OCI-LY3 (cell line): ENCODE measurements at regions not wholly inside any gene's neighbourhood (a gene's known extent, or its start where the extent isn't known, plus 50 kb on each side); places are given as distances from the start of the nearest gene placed in this dataset.
"Not testable (repeated sequence)": the region's sequence is repeated elsewhere in the genome, so short reads cannot be mapped to it uniquely, and the experiment has no call there.

ENCODE experiments used
- H2AFZ ChIP-seq: fragments of 200-600, 300-600 bp; shearing (Covaris generic); 2 replicates; pipeline ENCODE4 v1.6.0; 2014; ENCODE audit warnings: antibody characterized with exemption, low read depth, low read length
- H3K27ac ChIP-seq: fragments of 200-600, 300-600 bp; sonication (generic); 2 replicates; pipeline ENCODE4 v1.5.1; 2014; ENCODE audit warnings: mild to moderate bottlenecking, low read length, moderate library complexity, mixed read lengths
- H3K27me3 ChIP-seq: fragments of 200-600, 300-600 bp; sonication (generic); 2 replicates; pipeline ENCODE4 v1.6.1; 2014; ENCODE audit warnings: low read depth, low read length, mixed read lengths
- H3K36me3 ChIP-seq: fragments of 200-600, 300-600 bp; sonication (generic); replicated peaks from 2 replicates; pipeline ENCODE3; 2014; ENCODE audit warnings: low read depth, low read length, mixed read lengths
- H3K4me1 ChIP-seq: fragments of 300-600, 200-600 bp; sonication (generic); 2 replicates; pipeline ENCODE4 v1.6.1; 2014; ENCODE audit warnings: low read length, mixed read lengths
- H3K4me2 ChIP-seq: fragments of 200-600, 300-600 bp; sonication (generic); 2 replicates; pipeline ENCODE4 v1.6.1; 2014; ENCODE audit warnings: low read length, mixed read lengths
- H3K4me3 ChIP-seq: fragments of 300-600, 200-600 bp; sonication (generic); 2 replicates; pipeline ENCODE4 v1.5.1; 2014; ENCODE audit warnings: antibody characterized with exemption, mild to moderate bottlenecking, low read length, moderate library complexity
- H3K79me2 ChIP-seq: fragments of 300-600, 200-600 bp; shearing (Covaris generic); 2 replicates; pipeline ENCODE4 v1.6.1; 2014; ENCODE audit warnings: mild to moderate bottlenecking, low read length, mixed read lengths
- H3K9ac ChIP-seq: fragments of 300-600, 200-600 bp; shearing (Covaris generic); 2 replicates; pipeline ENCODE4 v1.6.0; 2014; ENCODE audit warnings: mild to moderate bottlenecking, low read length, moderate library complexity
- H3K9me3 ChIP-seq: fragments of 200-600, 300-600 bp; shearing (Covaris generic); 2 replicates; pipeline ENCODE4 v1.6.1; 2014; ENCODE audit warnings: low read length, mixed read lengths; ENCODE audit not compliant: insufficient read depth
- H4K20me1 ChIP-seq: fragments of 200-600, 300-600 bp; sonication (generic); 2 replicates; pipeline ENCODE4 v1.6.1; 2016; ENCODE audit warnings: low read length, mixed read lengths; ENCODE audit not compliant: insufficient read depth
- EZH2phosphoT487 ChIP-seq: fragments of 200-600 bp; shearing (Covaris generic); IDR thresholded peaks from 2 replicates; pipeline ENCODE4 v1.6.1; 2018; ENCODE audit warnings: antibody characterized with exemption, mixed run types, low read depth
- TF ChIP-seq, protein P1 (sequence below): fragments of 200-600, 300-600 bp; sonication (generic); IDR thresholded peaks from 2 replicates; pipeline ENCODE4 v1.5.1; 2014; ENCODE audit warnings: antibody characterized with exemption, low read length, low read depth

GRCh38 chr11:103610435-103610834 lies 426.0 kb upstream of the DDI1 start:
- H3K9me3 ChIP-seq, result no peaks in the 10 kb centered on the region
- H3K27ac ChIP-seq, result no peak overlapping the region
- TF ChIP-seq EZH2phosphoT487, result no peak
- TF ChIP-seq, protein P1, sequence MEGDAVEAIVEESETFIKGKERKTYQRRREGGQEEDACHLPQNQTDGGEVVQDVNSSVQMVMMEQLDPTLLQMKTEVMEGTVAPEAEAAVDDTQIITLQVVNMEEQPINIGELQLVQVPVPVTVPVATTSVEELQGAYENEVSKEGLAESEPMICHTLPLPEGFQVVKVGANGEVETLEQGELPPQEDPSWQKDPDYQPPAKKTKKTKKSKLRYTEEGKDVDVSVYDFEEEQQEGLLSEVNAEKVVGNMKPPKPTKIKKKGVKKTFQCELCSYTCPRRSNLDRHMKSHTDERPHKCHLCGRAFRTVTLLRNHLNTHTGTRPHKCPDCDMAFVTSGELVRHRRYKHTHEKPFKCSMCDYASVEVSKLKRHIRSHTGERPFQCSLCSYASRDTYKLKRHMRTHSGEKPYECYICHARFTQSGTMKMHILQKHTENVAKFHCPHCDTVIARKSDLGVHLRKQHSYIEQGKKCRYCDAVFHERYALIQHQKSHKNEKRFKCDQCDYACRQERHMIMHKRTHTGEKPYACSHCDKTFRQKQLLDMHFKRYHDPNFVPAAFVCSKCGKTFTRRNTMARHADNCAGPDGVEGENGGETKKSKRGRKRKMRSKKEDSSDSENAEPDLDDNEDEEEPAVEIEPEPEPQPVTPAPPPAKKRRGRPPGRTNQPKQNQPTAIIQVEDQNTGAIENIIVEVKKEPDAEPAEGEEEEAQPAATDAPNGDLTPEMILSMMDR, result no peak
- H3K4me2 ChIP-seq, result no peak overlapping the region
- H3K27me3 ChIP-seq, result no peaks in the 10 kb centered on the region
- no peaks in the 10 kb centered on the region for H3K36me3 ChIP-seq
- no peak overlapping the region for H3K4me3 ChIP-seq
- no peak overlapping the region for H2AFZ ChIP-seq
- no peaks in the 10 kb centered on the region for H4K20me1 ChIP-seq
- no peaks in the 10 kb centered on the region for H3K4me1 ChIP-seq
- H3K79me2 ChIP-seq, result no peaks in the 10 kb centered on the region
- no peak overlapping the region for H3K9ac ChIP-seq

DNA sequence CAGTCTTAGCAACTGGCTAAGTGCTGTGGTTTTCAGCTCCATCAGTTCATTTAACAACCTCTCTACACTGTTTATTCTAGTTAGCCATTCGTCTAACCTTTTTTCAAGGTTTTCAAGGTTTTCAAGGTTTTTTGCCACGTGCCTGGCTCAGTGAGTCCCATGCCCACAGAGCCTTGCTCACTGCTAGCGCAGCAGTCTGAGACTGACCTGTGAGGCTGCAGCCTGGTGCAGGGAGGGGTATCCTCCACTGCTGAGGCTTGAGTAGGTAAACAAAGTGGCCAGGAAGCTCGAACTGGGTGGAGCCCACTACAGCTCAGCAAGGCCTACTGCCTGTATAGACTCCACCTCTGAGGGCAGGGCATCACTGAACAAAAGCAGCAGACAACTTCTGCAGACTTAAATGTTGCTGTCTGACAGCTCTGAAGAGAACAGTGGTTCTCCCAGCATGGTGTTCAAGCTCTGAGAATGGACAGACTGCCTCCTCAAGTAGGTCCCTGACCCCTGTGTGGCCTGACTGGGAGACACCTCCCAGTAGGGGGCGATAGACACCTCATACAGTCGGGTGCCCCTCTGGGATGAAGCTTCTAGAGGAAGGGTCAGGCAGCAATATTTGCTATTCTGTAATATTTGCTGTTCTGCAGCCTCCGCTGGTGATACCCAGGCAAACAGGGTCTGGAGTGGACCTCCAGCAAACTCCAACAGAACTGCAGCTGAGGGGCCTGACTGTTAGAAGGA lies 424.7 kb upstream of the DDI1 start:
- H3K27ac ChIP-seq, H2AFZ ChIP-seq, H3K4me1 ChIP-seq, H4K20me1 ChIP-seq, H3K79me2 ChIP-seq, H3K9ac ChIP-seq, H3K4me2 ChIP-seq, H3K9me3 ChIP-seq, H3K36me3 ChIP-seq, H3K27me3 ChIP-seq, H3K4me3 ChIP-seq: not testable (repeated sequence)

- not testable (repeated sequence) for H3K36me3 ChIP-seq, H2AFZ ChIP-seq, H3K9me3 ChIP-seq, H3K4me2 ChIP-seq, H3K79me2 ChIP-seq, H3K4me3 ChIP-seq, H4K20me1 ChIP-seq, H3K27me3 ChIP-seq, H3K4me1 ChIP-seq, H3K9ac ChIP-seq, H3K27ac ChIP-seq
Measured at GRCh38 chr11:103612451-103612850, 424.0 kb upstream of the DDI1 start.

- H3K27ac ChIP-seq, H3K4me2 ChIP-seq, H3K4me3 ChIP-seq, H3K4me1 ChIP-seq, H3K9me3 ChIP-seq, H2AFZ ChIP-seq, H3K9ac ChIP-seq, H3K36me3 ChIP-seq, H3K79me2 ChIP-seq, H3K27me3 ChIP-seq, H4K20me1 ChIP-seq: not testable (repeated sequence)
Measured at GRCh38 chr11:103616586-103616985, 419.9 kb upstream of the DDI1 start.

GRCh38 chr11:103618528-103618927 lies 417.9 kb upstream of the DDI1 start:
- Histone ChIP-seq H3K27me3 (no peaks in the 10 kb centered on the region), H4K20me1 (no peaks in the 10 kb centered on the region), H3K27ac (no peak overlapping the region), H3K36me3 (no peaks in the 10 kb centered on the region), H3K9me3 (no peaks in the 10 kb centered on the region), H3K79me2 (no peaks in the 10 kb centered on the region), H3K4me2 (no peak overlapping the region), H3K4me3 (no peak overlapping the region), H3K9ac (no peak overlapping the region), H3K4me1 (peaks cover 19% of the 10 kb centered on the region), H2AFZ (no peak overlapping the region)
- no peak for TF ChIP-seq EZH2phosphoT487

DNA sequence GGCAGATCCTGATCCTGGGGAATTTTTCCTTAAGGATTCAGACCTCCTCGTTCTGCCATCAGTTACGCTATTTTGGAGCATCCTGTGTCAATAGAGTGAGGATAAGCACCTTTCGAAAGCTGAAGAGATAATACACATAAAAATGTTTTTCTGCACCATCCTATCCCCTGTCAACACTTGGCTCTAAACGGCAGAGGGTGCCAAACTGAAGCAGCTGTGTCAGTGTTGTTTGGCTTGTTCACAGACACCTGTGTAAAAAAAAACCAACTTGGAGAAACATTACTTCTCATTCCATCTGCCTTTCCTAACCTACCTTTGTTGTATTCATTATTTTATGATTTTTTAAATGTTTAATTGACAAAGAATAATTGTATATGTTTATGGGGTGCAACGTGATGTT lies 417.0 kb upstream of the DDI1 start:
- Histone ChIP-seq H2AFZ (no peak overlapping the region), H3K4me2 (peak overlapping the region; percentile 48), H3K9me3 (no peaks in the 10 kb centered on the region), H4K20me1 (no peaks in the 10 kb centered on the region), H3K79me2 (no peaks in the 10 kb centered on the region), H3K27me3 (no peaks in the 10 kb centered on the region), H3K4me1 (peaks cover 27% of the 10 kb centered on the region), H3K9ac (no peak overlapping the region), H3K27ac (no peak overlapping the region), H3K4me3 (peak overlapping the region; percentile 40), H3K36me3 (no peaks in the 10 kb centered on the region)
- TF ChIP-seq EZH2phosphoT487, result no peak
- TF ChIP-seq, protein P1, result peak; percentile 59
